ENCODE measurements at regions not wholly inside any gene's neighbourhood (a gene's known extent, or its start where the extent isn't known, plus 50 kb on each side); places are given as distances from the start of the nearest gene placed in this dataset.

DNA sequence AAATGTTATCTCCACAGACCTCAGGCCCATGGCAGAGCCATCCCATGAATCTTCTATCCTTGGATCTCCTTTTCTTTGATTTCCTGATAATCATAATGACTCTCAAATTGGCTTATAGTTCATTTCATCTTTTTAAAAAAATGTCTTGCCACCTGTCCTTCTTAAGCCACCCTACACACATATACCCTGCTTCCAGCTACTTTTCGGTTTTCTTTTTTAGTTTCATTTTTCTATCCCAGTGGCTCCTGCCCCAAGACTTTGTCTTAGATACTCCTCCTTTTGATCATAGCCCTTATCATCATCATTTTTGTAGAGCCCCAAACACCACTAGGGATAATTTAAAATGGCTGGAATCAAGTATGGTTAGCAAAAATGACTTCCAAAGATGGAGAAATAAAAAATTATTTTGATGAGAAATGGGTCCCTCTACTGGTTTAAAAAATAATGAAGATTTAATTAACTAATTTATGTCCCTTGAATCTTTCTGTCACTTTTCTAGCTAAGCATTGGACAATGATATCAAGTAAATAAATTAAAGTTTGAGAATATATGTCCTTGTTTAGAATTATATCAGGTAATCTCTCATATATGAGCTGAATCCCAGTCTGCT is 277.3 kb upstream of the SEMA3D start:
- Mint-ChIP-seq H3K4me3 (no peak overlapping the region), H3K27me3 (ENCODE audit: low read depth) (no peaks in the 10 kb centered on the region), H3K27ac (ENCODE audit: unreplicated experiment) (no peak overlapping the region), H3K36me3 (ENCODE audit: low read depth) (no peaks in the 10 kb centered on the region), H3K4me1 (no peaks in the 10 kb centered on the region), H3K9me3 (no peaks in the 10 kb centered on the region)
- TF ChIP-seq, protein P1, sequence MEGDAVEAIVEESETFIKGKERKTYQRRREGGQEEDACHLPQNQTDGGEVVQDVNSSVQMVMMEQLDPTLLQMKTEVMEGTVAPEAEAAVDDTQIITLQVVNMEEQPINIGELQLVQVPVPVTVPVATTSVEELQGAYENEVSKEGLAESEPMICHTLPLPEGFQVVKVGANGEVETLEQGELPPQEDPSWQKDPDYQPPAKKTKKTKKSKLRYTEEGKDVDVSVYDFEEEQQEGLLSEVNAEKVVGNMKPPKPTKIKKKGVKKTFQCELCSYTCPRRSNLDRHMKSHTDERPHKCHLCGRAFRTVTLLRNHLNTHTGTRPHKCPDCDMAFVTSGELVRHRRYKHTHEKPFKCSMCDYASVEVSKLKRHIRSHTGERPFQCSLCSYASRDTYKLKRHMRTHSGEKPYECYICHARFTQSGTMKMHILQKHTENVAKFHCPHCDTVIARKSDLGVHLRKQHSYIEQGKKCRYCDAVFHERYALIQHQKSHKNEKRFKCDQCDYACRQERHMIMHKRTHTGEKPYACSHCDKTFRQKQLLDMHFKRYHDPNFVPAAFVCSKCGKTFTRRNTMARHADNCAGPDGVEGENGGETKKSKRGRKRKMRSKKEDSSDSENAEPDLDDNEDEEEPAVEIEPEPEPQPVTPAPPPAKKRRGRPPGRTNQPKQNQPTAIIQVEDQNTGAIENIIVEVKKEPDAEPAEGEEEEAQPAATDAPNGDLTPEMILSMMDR (conservative IDR thresholded peaks at IDR 0.05) = peak; percentile 47
- no peak for DNase-seq (ENCODE audit: low read depth, low spot score)

DNA sequence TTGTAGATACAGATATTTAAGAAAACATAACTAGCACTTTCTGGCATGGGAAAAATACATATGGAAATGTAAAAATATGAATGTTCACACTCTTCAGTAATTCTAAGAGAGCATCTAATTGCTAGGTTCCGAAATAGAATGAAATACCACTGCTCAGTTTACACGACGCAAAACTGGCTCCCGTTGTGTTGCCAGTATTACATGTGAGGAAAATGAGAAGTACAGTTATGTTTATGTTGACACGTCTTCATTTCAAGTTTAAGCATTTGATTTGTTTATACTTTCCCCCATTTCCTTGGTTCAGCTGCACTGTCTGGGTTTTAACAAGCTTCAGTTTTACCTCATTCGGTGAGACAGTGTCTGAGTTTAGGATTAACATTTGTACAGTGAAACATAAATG is 275.8 kb upstream of the SEMA3D start:
- Mint-ChIP-seq H3K27ac (ENCODE audit: unreplicated experiment) (no peak overlapping the region), H3K27me3 (ENCODE audit: low read depth) (no peaks in the 10 kb centered on the region), H3K4me1 (no peaks in the 10 kb centered on the region), H3K4me3 (no peak overlapping the region), H3K36me3 (ENCODE audit: low read depth) (no peaks in the 10 kb centered on the region), H3K9me3 (no peaks in the 10 kb centered on the region)
- DNase-seq (ENCODE audit: low read depth, low spot score) = no peak
- TF ChIP-seq, protein P1 (conservative IDR thresholded peaks at IDR 0.05) = no peak

DNA sequence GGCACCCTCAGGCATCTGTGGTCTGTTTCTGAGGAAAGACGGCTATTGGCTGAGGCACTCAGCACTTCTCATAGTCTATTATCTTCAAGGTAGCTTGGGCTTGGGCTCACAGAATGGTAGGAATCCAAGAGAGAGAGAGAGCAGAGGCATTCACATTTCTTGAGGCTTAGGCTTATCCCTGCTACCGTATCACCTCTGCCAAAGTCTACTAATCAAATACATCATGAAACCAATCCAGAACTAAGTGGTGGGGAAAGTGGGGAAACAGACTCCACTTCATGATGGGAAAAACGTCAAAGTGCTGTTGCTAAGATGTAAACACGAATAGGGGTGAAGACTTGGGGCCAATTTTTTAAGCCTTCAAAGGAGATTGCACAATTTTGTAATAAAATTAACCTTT is 271.1 kb upstream of the SEMA3D start:
- H3K4me3 Mint-ChIP-seq = no peak overlapping the region
- no peaks in the 10 kb centered on the region for H3K27me3 Mint-ChIP-seq (ENCODE audit: low read depth)
- TF ChIP-seq, protein P1 (conservative IDR thresholded peaks at IDR 0.05) = no peak
- H3K27ac Mint-ChIP-seq (ENCODE audit: unreplicated experiment) = no peak overlapping the region
- no peaks in the 10 kb centered on the region for H3K36me3 Mint-ChIP-seq (ENCODE audit: low read depth)
- no peaks in the 10 kb centered on the region for H3K4me1 Mint-ChIP-seq
- H3K9me3 Mint-ChIP-seq = peaks cover 2% of the 10 kb centered on the region
- no peak for DNase-seq (ENCODE audit: low read depth, low spot score)

DNA sequence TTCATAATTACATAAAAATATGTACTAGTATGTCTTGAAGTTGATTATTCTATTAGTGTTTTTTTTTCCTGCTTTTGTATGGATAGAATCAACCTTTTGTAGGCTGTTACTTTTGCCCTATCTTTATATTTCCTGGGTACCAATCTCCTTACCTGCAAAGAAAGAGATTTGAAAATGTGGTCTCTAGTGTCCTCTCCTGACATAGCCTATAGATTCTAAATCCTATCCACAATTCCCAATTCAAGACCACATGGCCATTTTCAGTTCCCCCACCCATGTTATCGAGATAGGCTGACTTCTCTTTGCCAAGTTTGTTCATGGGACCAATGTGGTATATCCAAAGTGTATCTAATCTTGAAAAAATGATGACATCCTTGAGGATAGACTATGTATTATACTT is 269.4 kb upstream of the SEMA3D start:
- TF ChIP-seq, protein P1 (conservative IDR thresholded peaks at IDR 0.05) = no peak
- peaks cover 2% of the 10 kb centered on the region for H3K9me3 Mint-ChIP-seq

DNA sequence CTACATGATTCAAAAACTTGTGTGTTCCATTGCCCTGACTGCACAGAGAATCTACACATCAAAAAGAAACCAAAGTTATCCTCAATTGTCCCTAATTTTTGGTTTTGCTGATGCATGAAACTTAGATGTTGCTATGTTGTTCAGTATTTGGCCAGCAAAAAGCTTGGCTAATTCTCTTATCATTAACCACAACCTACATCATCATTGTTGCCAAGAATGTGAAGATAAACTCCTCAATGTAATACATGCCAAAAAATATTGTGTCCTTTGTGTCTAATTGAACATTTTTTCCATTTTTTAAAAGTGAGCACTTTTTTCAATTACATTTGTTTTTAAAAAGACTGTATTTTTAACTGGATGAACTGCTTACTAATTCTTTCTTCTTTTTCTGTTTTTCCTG is 268.0 kb upstream of the SEMA3D start:
- Mint-ChIP-seq H3K27ac (ENCODE audit: unreplicated experiment) (no peak overlapping the region), H3K9me3 (peaks cover 2% of the 10 kb centered on the region), H3K36me3 (ENCODE audit: low read depth) (no peaks in the 10 kb centered on the region), H3K4me3 (no peak overlapping the region), H3K27me3 (ENCODE audit: low read depth) (no peaks in the 10 kb centered on the region), H3K4me1 (peaks cover 5% of the 10 kb centered on the region)
- DNase-seq (ENCODE audit: low read depth, low spot score) = no peak
- TF ChIP-seq, protein P1 (conservative IDR thresholded peaks at IDR 0.05) = no peak

More for the DNA sequence above, 269.4 kb upstream of the SEMA3D start:
- H3K27ac Mint-ChIP-seq (ENCODE audit: unreplicated experiment) = no peak overlapping the region
- H3K27me3 Mint-ChIP-seq (ENCODE audit: low read depth) = no peaks in the 10 kb centered on the region
- H3K4me3 Mint-ChIP-seq = no peak overlapping the region
- DNase-seq (ENCODE audit: low read depth, low spot score) = no peak
- H3K36me3 Mint-ChIP-seq (ENCODE audit: low read depth) = no peaks in the 10 kb centered on the region
- no peaks in the 10 kb centered on the region for H3K4me1 Mint-ChIP-seq

Measured in neural crest cell (in vitro differentiated cells).